Caco-2 (cell line): ENCODE measurements at regions not wholly inside any gene's neighbourhood (a gene's known extent, or its start where the extent isn't known, plus 50 kb on each side); places are given as distances from the start of the nearest gene placed in this dataset.

Experiments
- BruUV-seq: library from RNA; stranded (reverse); fragments of 400-500 nt; replicated peaks from 2 replicates; lab custom pipeline; 2021; lab: Mats Ljungman, UMichigan
- CTCF ChIA-PET: fragments of 300-600 bp; sonication (Branson Sonifier 250); formaldehyde crosslinking; loops from one replicate; lab custom pipeline; 2022; ENCODE audit warnings: antibody characterized with exemption; lab: Charles Lee
- POLR2A ChIA-PET: fragments of 300-600 bp; sonication (Branson Sonifier 250); formaldehyde crosslinking; loops from one replicate; lab custom pipeline; 2022; ENCODE audit warnings: antibody characterized with exemption; lab: Charles Lee
- DNase-seq, 2 experiments: peaks; one replicate each; pipeline versions ENCODE4 v3.0.0 to v3.0.0-alpha.2; 2020 to 2022
- H3K27me3 ChIP-seq: replicated peaks from 2 replicates; pipeline ENCODE4 v1.6.0; 2011; ENCODE audit warnings: low read length; ENCODE audit not compliant: control insufficient read depth, insufficient read depth
- H3K36me3 ChIP-seq: 2 replicates; pipeline ENCODE4 v1.5.1; 2011; ENCODE audit warnings: low read length; ENCODE audit not compliant: control insufficient read depth, insufficient read depth
- H3K4me1 ChIP-seq: fragments of 250-450 bp; sonication (Bioruptor Pico); 2 replicates; pipeline ENCODE4 v1.5.1; 2020; ENCODE audit warnings: mild to moderate bottlenecking
- H3K4me3 ChIP-seq: 2 replicates; pipeline ENCODE4 v1.5.1; 2011; ENCODE audit warnings: low read depth, mild to moderate bottlenecking, control low read depth, low read length
- H3K9me3 ChIP-seq: fragments of 250-450 bp; sonication (Bioruptor Pico); 2 replicates; pipeline ENCODE4 v1.5.1; 2020; ENCODE audit warnings: mild to moderate bottlenecking, moderate library complexity
- H3K27ac Mint-ChIP-seq: one replicate; pipeline ENCODE4 v1.8.0; 2022; ENCODE audit warnings: mixed read lengths; ENCODE audit not compliant: unreplicated experiment
- H3K27me3 Mint-ChIP-seq: one replicate; pipeline ENCODE4 v1.8.0; 2022; ENCODE audit warnings: mixed read lengths; ENCODE audit not compliant: insufficient read depth, unreplicated experiment
- H3K36me3 Mint-ChIP-seq: one replicate; pipeline ENCODE4 v1.8.0; 2022; ENCODE audit warnings: mild to moderate bottlenecking, mixed read lengths; ENCODE audit not compliant: insufficient read depth, unreplicated experiment
- H3K4me1 Mint-ChIP-seq: one replicate; pipeline ENCODE4 v1.8.0; 2022; ENCODE audit warnings: low read depth, mixed read lengths; ENCODE audit not compliant: unreplicated experiment
- H3K4me3 Mint-ChIP-seq: one replicate; pipeline ENCODE4 v1.8.0; 2022; ENCODE audit warnings: mild to moderate bottlenecking, moderate library complexity, mixed read lengths; ENCODE audit not compliant: unreplicated experiment
- H3K9me3 Mint-ChIP-seq: one replicate; pipeline ENCODE4 v1.8.0; 2022; ENCODE audit warnings: mixed read lengths; ENCODE audit not compliant: unreplicated experiment
- intact Hi-C: fragments of 100-400 bp; cut with micrococcal nuclease; formaldehyde crosslinking; loops from one replicate; pipeline ENCODE4 v1.10.0; 2022; ENCODE audit not compliant: unreplicated experiment
- TF ChIP-seq, protein P1 (sequence below), 2 experiments: fragments of 200-600 bp in 1 of 2; IDR thresholded peaks; 1 replicate in 1 of 2; 2 replicates in 1 of 2; pipeline versions ENCODE4 v1.5.1 to v1.8.0; 2011 to 2022; ENCODE audit warnings: antibody characterized with exemption in 1 of 2, control low read depth in 1 of 2, inconsistent platforms in 1 of 2, low read depth in 1 of 2, low read length in 1 of 2, mild to moderate bottlenecking in 1 of 2, moderate library complexity in 1 of 2; ENCODE audit not compliant: insufficient read depth in 1 of 2, severe bottlenecking in 1 of 2, unreplicated experiment in 1 of 2

DNA sequence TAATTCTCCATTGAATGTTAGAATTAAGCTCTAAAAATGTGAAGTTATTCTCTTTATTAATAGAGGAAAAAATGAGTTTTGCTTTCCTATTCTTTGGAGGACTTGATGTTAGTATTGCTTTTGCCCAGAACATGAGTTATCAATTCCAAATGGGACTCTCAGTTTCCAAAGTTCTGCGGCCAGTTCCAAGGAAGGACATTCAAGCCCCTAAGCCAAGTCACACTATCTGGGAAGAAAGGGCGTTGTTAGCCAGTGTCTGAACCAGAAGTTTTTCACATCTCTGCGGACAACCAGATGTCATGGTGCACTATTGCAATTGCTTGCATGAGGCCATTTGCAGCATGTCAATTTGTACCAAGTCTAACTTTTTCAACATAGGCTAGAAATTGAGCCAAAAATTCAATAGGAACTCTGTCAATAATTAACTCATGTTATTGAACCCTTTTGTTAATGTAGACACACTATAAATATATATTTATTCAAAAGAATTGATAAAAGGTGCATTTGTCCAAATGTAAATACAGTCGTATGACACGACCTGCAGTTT, 183.3 kb upstream of the PIK3R1 start:
- DNase-seq: no peak
- H3K4me1 ChIP-seq: peaks cover 41% of the 10 kb centered on the region
- no TSS peak for BruUV-seq
- POLR2A ChIA-PET: no interaction called here
- H3K36me3 ChIP-seq: no peaks in the 10 kb centered on the region
- Mint-ChIP-seq H3K36me3 (no peaks in the 10 kb centered on the region), H3K4me1 (peaks cover 50% of the 10 kb centered on the region), H3K27me3 (no peaks in the 10 kb centered on the region), H3K9me3 (peaks cover 23% of the 10 kb centered on the region), H3K27ac (peak overlapping the region; percentile 93), H3K4me3 (no peak overlapping the region)
- H3K27me3 ChIP-seq: no peaks in the 10 kb centered on the region
- no peak overlapping the region for H3K4me3 ChIP-seq
- TF ChIP-seq, protein P1, sequence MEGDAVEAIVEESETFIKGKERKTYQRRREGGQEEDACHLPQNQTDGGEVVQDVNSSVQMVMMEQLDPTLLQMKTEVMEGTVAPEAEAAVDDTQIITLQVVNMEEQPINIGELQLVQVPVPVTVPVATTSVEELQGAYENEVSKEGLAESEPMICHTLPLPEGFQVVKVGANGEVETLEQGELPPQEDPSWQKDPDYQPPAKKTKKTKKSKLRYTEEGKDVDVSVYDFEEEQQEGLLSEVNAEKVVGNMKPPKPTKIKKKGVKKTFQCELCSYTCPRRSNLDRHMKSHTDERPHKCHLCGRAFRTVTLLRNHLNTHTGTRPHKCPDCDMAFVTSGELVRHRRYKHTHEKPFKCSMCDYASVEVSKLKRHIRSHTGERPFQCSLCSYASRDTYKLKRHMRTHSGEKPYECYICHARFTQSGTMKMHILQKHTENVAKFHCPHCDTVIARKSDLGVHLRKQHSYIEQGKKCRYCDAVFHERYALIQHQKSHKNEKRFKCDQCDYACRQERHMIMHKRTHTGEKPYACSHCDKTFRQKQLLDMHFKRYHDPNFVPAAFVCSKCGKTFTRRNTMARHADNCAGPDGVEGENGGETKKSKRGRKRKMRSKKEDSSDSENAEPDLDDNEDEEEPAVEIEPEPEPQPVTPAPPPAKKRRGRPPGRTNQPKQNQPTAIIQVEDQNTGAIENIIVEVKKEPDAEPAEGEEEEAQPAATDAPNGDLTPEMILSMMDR (IDR thresholded peaks at IDR 0.05; ENCODE audit: insufficient read depth in 1 of 2, low read depth in 1 of 2, low read length in 1 of 2, severe bottlenecking in 1 of 2, unreplicated experiment in 1 of 2): no peak
- CTCF ChIA-PET: no interaction called here
- H3K9me3 ChIP-seq: peaks cover 10% of the 10 kb centered on the region; the same call in 1 of the 2 replicates
- intact Hi-C loops: loop anchor here (5.0 kb wide), 1 partner anchor 70 kb away; no protein-coding TSS in a partner anchor

DNA sequence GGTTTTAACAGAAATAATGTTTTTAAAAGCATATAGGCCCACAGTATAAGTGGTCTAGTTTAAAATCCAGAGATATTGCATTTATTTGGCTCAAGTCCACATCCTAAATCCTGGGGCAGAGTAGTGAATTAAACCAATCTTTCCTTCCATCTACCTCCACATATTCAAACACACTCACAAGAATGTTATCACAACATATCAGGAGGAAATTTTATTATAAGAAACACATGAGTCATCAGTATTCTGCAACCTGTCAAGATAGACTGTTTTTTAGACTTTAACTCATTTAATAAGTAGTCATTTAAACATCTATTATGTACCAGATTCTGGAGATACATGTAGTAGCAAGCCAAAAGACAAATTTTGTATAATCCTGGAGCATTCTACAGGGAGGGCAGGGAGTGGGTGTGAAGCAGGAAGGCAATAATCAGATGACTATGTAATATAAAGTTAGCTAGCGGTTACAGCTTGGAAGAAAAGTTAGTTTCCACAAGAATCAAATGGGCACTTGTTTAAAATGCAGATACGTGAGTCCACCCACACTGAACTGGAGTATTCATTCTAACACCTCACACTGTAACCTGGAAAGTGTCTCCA, 187.3 kb upstream of the PIK3R1 start:
- Mint-ChIP-seq H3K4me1 (peaks cover 36% of the 10 kb centered on the region), H3K4me3 (no peak overlapping the region), H3K27ac (no peak overlapping the region), H3K9me3 (peaks cover 9% of the 10 kb centered on the region), H3K27me3 (no peaks in the 10 kb centered on the region), H3K36me3 (no peaks in the 10 kb centered on the region)
- no peaks in the 10 kb centered on the region for H3K27me3 ChIP-seq
- no TSS peak for BruUV-seq
- H3K36me3 ChIP-seq: no peaks in the 10 kb centered on the region
- no peak for DNase-seq
- CTCF ChIA-PET: no interaction called here
- peaks cover 1% of the 10 kb centered on the region; the same call in 1 of the 2 replicates for H3K9me3 ChIP-seq
- TF ChIP-seq, protein P1 (IDR thresholded peaks at IDR 0.05; ENCODE audit: insufficient read depth in 1 of 2, low read depth in 1 of 2, low read length in 1 of 2, severe bottlenecking in 1 of 2, unreplicated experiment in 1 of 2): no peak
- H3K4me3 ChIP-seq: no peak overlapping the region
- intact Hi-C loops: no loop called here
- POLR2A ChIA-PET: no interaction called here
- H3K4me1 ChIP-seq: peaks cover 10% of the 10 kb centered on the region

DNA sequence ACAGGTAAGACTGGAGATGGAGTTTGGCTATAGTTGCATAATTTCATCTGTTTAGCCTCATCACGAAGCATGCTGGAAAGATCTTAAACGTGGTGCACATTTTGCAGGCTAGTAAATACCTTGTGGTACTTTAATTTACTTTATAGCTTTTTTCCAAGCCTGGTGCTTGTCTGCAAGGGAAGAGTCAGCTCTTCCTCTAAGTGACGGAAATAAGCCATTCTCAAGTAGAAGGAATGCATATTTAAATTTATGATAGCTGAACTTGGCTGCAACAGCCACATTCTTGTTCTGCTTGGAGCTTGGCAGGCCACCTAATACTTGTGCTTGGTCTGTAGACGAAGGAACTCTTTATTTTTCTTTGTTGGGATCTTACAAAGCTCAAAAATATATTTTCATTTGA, 188.0 kb upstream of the PIK3R1 start:
- ChIA-PET CTCF (no interaction called here), POLR2A (no interaction called here)
- no peaks in the 10 kb centered on the region for H3K27me3 Mint-ChIP-seq

More for the DNA sequence above, 188.0 kb upstream of the PIK3R1 start:
- Histone ChIP-seq H3K27me3 (no peaks in the 10 kb centered on the region), H3K9me3 (no peaks in the 10 kb centered on the region; the same call in 1 of the 2 replicates), H3K36me3 (no peaks in the 10 kb centered on the region), H3K4me1 (peaks cover 3% of the 10 kb centered on the region; the same call in 1 of the 2 replicates), H3K4me3 (no peak overlapping the region)
- Mint-ChIP-seq H3K4me1 (peaks cover 36% of the 10 kb centered on the region), H3K27ac (no peak overlapping the region), H3K4me3 (no peak overlapping the region), H3K36me3 (no peaks in the 10 kb centered on the region), H3K9me3 (peaks cover 9% of the 10 kb centered on the region)
- intact Hi-C loops: no loop called here
- DNase-seq: no peak
- TF ChIP-seq, protein P1 (IDR thresholded peaks at IDR 0.05; ENCODE audit: insufficient read depth in 1 of 2, low read depth in 1 of 2, low read length in 1 of 2, severe bottlenecking in 1 of 2, unreplicated experiment in 1 of 2): no peak
- BruUV-seq: no TSS peak
